Osteoblast (primary cell): ENCODE measurements at regions not wholly inside any gene's neighbourhood (a gene's known extent, or its start where the extent isn't known, plus 50 kb on each side); places are given as distances from the start of the nearest gene placed in this dataset.
A peak's percentile ranks its signal among the peaks of the same experiment; 100 is the strongest.

Experiments used
- DNase-seq: peaks from one replicate; pipeline ENCODE4 v3.0.0; 2011; ENCODE audit warnings: low spot score, mixed read lengths; ENCODE audit not compliant: insufficient read length; ENCODE audit errors: missing footprints
- H2AFZ ChIP-seq: 2 replicates; pipeline ENCODE4 v1.6.0; 2011; ENCODE audit warnings: mild to moderate bottlenecking, low read length
- H3K27ac ChIP-seq: 2 replicates; pipeline ENCODE4 v1.5.1; 2011; ENCODE audit warnings: mild to moderate bottlenecking, low read depth, low read length, moderate library complexity
- H3K27me3 ChIP-seq: 2 replicates; pipeline ENCODE4 v1.6.0; 2012; ENCODE audit warnings: mild to moderate bottlenecking, control low read depth, inconsistent platforms, low read length, moderate library complexity; ENCODE audit not compliant: insufficient read depth
- H3K36me3 ChIP-seq: 2 replicates; pipeline ENCODE4 v1.5.1; 2011; ENCODE audit warnings: mild to moderate bottlenecking, low read length, control low read depth, moderate library complexity; ENCODE audit not compliant: insufficient read depth
- H3K4me1 ChIP-seq: 2 replicates; pipeline ENCODE4 v1.5.1; 2011; ENCODE audit warnings: mild to moderate bottlenecking, low read length, control low read depth, moderate library complexity; ENCODE audit not compliant: insufficient read depth
- H3K4me2 ChIP-seq: 2 replicates; pipeline ENCODE4 v1.6.0; 2011; ENCODE audit warnings: mild to moderate bottlenecking, low read length; ENCODE audit not compliant: insufficient read depth
- H3K4me3 ChIP-seq: fragments of 200-600 bp; sonication (generic); 3 replicates; pipeline ENCODE4 v1.5.1; 2012; ENCODE audit warnings: mild to moderate bottlenecking, low read length, inconsistent platforms; ENCODE audit not compliant: insufficient read depth
- H3K79me2 ChIP-seq: 2 replicates; pipeline ENCODE4 v1.6.0; 2012; ENCODE audit warnings: mild to moderate bottlenecking, low read length, control low read depth, inconsistent platforms; ENCODE audit not compliant: insufficient read depth
- H3K9me3 ChIP-seq: 2 replicates; pipeline ENCODE4 v1.5.1; 2011; ENCODE audit warnings: low read depth, low read length, control low read depth
- H4K20me1 ChIP-seq: 2 replicates; pipeline ENCODE4 v1.6.0; 2012; ENCODE audit warnings: mild to moderate bottlenecking, low read length, control low read depth; ENCODE audit not compliant: insufficient read depth
- TF ChIP-seq, protein P1 (sequence below): IDR thresholded peaks from 2 replicates; pipeline ENCODE4 v1.5.1; 2011; ENCODE audit warnings: mild to moderate bottlenecking, low read depth, low read length, moderate library complexity; ENCODE audit errors: extremely low read depth

DNA sequence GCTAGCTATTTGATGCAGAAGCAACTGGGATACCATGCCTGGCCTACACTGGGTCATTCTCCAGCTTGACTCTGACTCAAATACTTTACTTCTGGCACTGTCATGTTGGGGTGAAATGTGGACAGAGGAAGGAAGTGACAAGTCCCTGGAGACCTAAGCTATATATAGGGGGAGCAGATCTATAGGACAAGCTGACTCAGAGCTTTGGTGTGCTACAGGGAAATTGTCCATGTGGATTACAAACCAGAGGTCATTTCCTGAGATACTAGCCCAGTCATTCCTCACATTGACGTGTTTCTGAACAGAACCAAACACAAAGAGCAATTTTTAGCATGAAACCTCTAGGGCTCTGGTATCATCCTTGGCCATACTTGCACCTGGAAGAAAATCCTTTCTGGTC lies 531.6 kb upstream of the CLINT1 start:
- Histone ChIP-seq H3K27ac (peak overlapping the region; percentile 33), H3K9me3 (no peaks in the 10 kb centered on the region), H3K27me3 (no peaks in the 10 kb centered on the region), H3K79me2 (no peaks in the 10 kb centered on the region), H3K4me3 (no peak overlapping the region), H4K20me1 (no peaks in the 10 kb centered on the region), H3K4me2 (no peak overlapping the region), H3K36me3 (no peaks in the 10 kb centered on the region), H3K4me1 (peaks cover 16% of the 10 kb centered on the region), H2AFZ (no peak overlapping the region)
- DNase-seq: no peak
- TF ChIP-seq, protein P1, sequence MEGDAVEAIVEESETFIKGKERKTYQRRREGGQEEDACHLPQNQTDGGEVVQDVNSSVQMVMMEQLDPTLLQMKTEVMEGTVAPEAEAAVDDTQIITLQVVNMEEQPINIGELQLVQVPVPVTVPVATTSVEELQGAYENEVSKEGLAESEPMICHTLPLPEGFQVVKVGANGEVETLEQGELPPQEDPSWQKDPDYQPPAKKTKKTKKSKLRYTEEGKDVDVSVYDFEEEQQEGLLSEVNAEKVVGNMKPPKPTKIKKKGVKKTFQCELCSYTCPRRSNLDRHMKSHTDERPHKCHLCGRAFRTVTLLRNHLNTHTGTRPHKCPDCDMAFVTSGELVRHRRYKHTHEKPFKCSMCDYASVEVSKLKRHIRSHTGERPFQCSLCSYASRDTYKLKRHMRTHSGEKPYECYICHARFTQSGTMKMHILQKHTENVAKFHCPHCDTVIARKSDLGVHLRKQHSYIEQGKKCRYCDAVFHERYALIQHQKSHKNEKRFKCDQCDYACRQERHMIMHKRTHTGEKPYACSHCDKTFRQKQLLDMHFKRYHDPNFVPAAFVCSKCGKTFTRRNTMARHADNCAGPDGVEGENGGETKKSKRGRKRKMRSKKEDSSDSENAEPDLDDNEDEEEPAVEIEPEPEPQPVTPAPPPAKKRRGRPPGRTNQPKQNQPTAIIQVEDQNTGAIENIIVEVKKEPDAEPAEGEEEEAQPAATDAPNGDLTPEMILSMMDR: no peak

DNA sequence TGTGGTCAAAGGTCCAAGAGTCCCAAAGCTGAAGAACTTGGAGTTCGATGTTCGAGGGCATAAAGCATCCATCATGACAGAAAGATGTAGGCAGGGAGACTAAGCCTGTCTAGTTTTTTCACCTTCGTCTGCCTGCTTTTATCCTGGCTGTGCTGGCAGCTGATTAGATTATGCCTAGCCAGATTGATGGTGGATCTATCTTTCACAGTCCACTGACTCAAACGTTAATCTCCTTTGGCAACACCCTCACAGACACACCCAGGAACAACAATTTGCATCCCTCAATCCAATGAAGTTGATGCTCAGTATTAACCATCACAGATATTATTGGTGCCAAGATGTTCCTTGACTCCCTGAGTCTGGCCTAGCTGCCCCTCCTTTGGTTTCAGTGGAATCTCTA lies 530.8 kb upstream of the CLINT1 start:
- Histone ChIP-seq H3K4me1 (peaks cover 23% of the 10 kb centered on the region), H3K79me2 (no peaks in the 10 kb centered on the region), H4K20me1 (no peaks in the 10 kb centered on the region), H3K36me3 (no peaks in the 10 kb centered on the region), H3K27me3 (no peaks in the 10 kb centered on the region), H3K9me3 (no peaks in the 10 kb centered on the region), H2AFZ (no peak overlapping the region), H3K4me2 (no peak overlapping the region), H3K4me3 (no peak overlapping the region), H3K27ac (peak overlapping the region; percentile 33)
- TF ChIP-seq, protein P1: no peak
- no peak for DNase-seq

DNA sequence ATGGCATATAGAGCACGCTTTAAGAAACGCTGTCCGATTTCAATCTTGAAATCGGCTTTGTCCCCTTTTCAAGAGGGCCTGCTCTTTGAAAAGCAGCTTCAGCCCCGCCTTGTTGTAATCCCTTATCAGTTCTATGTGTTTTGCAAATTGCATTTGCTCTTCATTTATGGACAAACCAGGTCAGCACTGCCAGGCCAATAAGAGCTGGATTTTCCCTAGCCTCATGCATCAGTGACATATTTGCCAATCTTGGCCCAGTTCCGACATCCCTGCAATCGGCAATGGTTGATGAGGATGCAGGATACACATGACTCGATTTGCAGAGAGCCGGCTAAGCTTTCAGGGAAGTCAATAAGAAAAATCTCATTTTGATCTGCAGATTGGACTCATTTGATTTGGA lies 529.1 kb upstream of the CLINT1 start:
- H3K27ac ChIP-seq: no peak overlapping the region
- H3K27me3 ChIP-seq: no peaks in the 10 kb centered on the region
- no peaks in the 10 kb centered on the region for H4K20me1 ChIP-seq
- no peak overlapping the region for H2AFZ ChIP-seq
- DNase-seq: no peak
- no peaks in the 10 kb centered on the region for H3K79me2 ChIP-seq
- no peak overlapping the region for H3K4me3 ChIP-seq
- TF ChIP-seq, protein P1: no peak
- peaks cover 40% of the 10 kb centered on the region for H3K4me1 ChIP-seq
- no peak overlapping the region for H3K4me2 ChIP-seq
- no peaks in the 10 kb centered on the region for H3K9me3 ChIP-seq
- no peaks in the 10 kb centered on the region for H3K36me3 ChIP-seq

DNA sequence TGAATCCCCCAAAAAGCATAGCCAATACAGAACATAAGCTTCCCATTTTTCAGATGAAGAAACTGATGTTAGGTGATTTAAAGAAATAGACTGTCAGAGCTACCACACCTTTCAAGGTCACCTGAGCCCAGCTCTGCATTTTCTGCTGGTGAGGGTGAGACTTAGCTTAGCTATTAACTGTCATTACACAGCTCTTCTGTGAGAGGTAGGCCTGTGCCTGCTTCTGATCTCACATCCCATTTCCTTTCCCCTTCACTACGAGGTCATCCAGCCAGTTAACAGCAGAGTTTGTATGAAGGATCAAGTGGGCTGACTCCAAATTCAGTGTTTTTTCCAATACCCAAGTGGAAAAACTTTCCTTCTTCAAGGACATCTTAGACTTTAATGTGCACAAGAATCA lies 528.6 kb upstream of the CLINT1 start:
- no peak overlapping the region for H2AFZ ChIP-seq
- no peaks in the 10 kb centered on the region for H3K36me3 ChIP-seq
- DNase-seq: no peak
- no peak overlapping the region for H3K4me3 ChIP-seq
- H3K27me3 ChIP-seq: no peaks in the 10 kb centered on the region
- peaks cover 42% of the 10 kb centered on the region for H3K4me1 ChIP-seq
- TF ChIP-seq, protein P1: no peak
- no peak overlapping the region for H3K27ac ChIP-seq
- H3K9me3 ChIP-seq: no peaks in the 10 kb centered on the region
- no peak overlapping the region for H3K4me2 ChIP-seq
- H4K20me1 ChIP-seq: no peaks in the 10 kb centered on the region
- no peaks in the 10 kb centered on the region for H3K79me2 ChIP-seq
